Muscle of back (tissue), 3 donors: ENCODE measurements at regions not wholly inside any gene's neighbourhood (a gene's known extent, or its start where the extent isn't known, plus 50 kb on each side); places are given as distances from the start of the nearest gene placed in this dataset.
"Not testable (repeated sequence)": the region's sequence is repeated elsewhere in the genome, so short reads cannot be mapped to it uniquely, and the experiment has no call there.

Experiments
- DNase-seq, 3 donors: peaks; one replicate each; pipeline versions ENCODE4 v3.0.0 to v3.0.0-alpha.2; 2013

DNA sequence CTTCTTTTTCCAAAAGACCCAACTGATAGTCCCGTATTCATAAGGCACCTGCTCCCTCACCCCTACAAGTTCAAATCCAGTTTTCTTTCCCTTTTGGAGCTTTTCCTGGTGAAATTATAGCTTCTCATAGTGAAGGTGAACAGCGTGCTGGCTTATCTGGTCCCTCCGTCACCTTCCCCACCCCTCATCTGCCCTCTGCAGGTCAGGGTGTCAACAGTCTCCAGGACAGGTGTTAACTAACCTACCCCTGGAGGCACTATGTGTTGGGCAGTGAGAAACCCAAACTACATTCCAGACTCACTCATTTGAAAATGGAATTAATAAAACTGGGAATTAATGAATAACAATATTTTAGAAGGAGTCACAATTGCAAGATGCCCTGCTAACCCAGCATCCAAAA, 109.0 kb upstream of the TAS2R1 start:
- DNase-seq: no peak

DNA sequence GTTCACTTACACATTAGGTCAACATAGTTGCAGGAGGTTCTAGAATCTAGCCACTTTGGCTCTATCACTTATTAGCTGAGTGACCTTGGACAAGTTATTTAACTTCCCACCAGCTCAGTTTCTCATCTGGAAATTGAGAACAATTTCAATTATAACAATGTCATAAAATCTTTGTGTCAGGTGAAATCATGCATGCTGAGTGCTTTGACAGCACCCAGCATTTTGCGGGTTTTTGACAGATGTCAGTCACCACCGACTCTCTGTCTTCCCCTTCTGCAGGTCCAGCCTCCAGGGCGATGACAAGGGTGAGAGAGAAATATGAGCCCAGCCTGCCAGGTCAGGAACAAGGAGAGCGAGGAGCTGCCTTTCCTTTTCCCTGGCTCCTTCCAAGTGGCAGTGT, 107.1 kb upstream of the TAS2R1 start:
- no peak for DNase-seq

DNA sequence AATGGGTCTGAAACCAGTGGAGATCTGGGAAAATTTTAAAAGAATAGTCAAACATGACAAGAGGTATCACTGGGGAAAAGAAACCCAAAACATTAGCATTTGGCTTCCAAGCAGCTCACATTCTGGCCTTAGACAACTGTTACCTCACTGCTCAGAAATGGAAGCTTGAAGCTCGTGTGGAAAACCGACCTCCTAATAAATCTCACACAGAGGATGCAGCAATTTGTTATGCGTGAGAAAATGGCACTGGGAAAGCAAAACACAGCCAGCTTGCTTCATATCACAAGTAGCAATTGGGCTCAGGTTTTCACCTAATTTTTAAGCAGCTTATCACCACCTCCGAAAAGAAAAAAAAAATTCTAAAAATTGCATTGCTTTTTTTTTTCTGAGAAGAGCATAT, 103.3 kb upstream of the TAS2R1 start:
- peak; percentile 42 to 79 (median 70) for DNase-seq

- DNase-seq: no peak
Observed at GRCh38 chr5:9731159-9731558, 101.0 kb upstream of the TAS2R1 start.

DNA sequence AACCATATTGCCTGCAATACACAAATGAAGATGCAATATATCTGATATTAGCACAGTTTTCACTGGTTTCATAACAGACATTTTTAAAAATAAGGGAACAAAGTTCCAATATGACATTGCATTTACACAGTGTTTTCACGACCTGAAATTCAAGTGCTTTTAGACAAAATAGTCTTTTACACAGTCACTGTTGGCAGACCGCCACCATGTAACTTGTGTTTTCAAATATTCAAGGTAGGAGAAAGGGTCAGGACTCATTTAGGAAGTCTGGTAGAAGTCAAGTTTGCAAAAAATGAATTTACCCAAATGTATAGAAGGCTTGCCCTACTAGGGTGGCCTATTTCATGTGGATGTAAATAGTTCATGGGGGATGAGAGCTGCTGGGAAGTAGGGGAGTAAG, 98.1 kb upstream of the TAS2R1 start:
- no peak for DNase-seq

- DNase-seq: no peak
Observed at GRCh38 chr5:9726931-9727330, 96.8 kb upstream of the TAS2R1 start.

DNA sequence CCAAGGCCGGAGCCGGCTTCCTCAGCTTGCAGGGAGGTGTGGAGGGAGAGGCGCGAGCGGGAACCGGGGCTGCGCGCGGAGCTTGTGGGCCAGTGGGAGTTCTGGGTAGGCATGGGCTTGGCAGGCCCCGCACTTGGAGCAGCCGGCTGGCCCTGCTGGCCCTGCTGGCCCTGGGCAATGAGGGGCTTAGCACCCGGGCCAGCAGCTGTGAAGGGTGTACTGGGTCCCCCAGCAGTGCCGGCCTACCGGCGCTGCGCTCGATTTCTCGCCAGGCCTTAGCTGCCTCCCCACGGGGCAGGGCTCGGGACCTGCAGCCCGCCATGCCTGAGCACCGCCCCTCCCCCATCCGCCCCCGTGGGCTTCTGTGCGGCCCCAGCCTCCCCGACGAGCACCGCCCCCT, 95.1 kb upstream of the TAS2R1 start:
- DNase-seq: not testable (repeated sequence)

DNA sequence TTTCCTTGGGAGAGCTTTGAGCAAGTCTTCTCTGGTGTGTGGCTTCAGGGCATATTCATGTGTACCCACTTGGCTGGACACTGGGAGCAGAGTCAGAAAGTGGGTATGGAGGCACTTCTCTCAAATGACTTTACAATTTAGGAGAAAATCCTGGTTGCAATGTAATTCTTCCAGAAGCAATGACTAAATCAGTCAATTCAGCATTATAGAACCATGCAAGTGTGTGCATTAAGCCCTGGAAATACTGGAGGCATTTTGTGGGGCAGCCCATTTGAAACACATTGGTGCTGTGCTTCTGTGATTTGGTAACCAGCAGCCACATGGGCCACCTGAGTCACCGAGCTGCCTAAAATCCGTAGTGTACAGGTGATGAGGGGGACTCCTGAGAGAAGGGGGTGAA, 94.6 kb upstream of the TAS2R1 start:
- DNase-seq: no peak

- DNase-seq: no peak
Observed at GRCh38 chr5:9722601-9723180, 92.5 kb upstream of the TAS2R1 start.

DNA sequence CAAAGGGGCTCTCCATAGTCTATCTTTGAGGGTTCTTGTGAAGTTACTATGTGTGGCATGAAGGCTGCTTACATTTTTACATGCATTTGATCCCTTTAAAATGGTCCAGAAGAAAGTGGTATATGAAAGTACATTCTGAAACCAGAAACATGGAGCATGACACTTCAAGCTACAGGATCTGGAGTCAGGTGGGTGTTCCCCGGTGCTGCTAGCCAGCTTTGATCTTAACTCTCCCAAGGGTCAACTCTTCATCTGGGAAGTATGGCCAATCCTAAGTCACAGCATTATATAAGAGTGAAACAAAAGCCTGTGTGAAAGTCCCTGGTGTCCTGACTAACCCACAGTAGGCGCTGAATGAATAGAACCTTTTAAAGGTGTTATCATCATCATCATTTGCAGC, 91.0 kb upstream of the TAS2R1 start:
- no peak for DNase-seq

GRCh38 chr5:9720361-9720760, 90.2 kb upstream of the TAS2R1 start:
- DNase-seq: no peak

DNA sequence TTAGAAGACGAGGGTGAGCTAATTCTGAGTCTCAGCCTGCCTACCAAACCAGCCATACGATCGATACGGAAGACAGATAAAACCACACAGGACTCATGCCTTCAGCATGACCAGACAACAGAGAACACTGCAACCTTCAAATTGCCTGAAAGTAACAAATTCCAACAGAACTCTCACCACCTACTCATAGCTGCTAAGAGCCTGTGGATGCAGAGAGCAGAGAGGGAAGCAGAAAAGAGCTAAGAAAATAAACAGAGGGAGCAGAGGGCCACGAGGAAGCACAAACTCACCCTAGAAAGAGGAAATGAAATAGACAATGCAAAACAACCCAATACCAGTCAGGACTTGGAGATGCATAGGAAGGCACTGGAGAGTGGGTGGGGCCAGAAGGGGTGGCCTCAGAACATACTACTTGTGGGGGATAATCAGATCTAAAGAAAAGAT, 86.7 kb upstream of the TAS2R1 start:
- DNase-seq: peak in 1 of 3 donors; percentile 58

DNA sequence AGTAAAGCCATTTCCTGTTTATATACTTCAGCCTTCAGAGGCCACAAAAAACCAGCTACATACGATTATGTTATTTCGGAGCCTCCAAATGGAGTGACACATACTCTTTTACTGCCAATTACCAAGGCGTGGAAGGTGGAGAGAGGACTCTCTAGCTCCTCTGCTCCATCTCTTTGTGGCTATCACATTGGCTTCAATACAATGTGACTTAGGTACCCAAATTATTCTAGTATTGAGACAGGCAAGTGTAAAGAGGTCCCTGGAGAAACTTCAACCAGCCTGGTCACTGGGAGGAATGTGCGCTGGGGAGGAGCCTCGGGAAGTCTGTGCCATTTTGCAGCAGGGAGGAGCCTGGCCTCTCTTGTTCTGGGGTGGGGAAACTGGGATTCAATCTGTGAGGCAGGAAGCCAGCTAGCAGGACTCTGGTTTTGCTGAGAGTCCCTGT, 85.8 kb upstream of the TAS2R1 start:
- peak in 2 of 3 donors; percentile 27 to 65 for DNase-seq

GRCh38 chr5:9713959-9714586, 83.9 kb upstream of the TAS2R1 start:
- DNase-seq: peak in 1 of 3 donors; percentile 36

GRCh38 chr5:9713356-9713755, 83.2 kb upstream of the TAS2R1 start:
- peak; percentile 68 to 90 (median 75) for DNase-seq

DNA sequence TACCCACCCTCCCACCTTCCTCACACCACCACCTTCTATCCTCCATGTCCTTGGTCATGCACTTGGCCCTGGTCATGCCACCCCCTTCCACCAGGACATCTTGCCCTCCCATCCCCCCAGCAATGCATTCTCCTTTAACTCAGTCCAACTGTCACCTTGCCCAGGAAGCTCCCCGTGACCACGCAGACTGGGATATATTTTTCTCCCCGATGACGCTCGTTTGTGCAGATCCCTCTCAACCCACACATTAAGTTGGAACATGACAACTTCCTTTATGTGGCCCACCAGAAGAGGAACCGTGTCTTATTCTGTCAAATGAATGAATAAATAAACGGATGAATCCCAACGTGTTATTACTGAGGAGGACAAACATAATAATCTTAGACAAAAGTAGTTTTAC, 82.8 kb upstream of the TAS2R1 start:
- DNase-seq: peak in 2 of 3 donors; percentile 30 to 66

DNA sequence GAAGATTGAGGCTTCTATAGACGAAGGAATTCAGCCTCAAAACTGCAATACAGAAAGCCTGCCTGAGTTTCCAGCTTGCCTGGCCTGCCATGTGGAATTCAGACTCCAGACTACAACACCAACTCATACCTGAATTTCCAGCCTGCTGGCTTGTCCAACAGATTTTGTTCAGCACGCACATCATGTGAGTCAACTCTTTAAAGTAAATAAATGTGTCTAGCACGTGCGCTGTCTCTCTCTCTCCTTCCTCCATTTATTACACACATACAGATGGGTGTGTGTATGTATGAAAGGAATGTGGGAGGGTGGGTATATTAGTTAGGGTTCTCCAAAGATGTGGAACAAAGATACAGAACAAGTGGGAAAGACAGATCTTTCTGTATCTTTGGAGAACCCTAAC, 82.4 kb upstream of the TAS2R1 start:
- DNase-seq: peak in 2 of 3 donors; percentile 23 to 82

GRCh38 chr5:9710069-9710468, 79.9 kb upstream of the TAS2R1 start:
- no peak for DNase-seq

DNA sequence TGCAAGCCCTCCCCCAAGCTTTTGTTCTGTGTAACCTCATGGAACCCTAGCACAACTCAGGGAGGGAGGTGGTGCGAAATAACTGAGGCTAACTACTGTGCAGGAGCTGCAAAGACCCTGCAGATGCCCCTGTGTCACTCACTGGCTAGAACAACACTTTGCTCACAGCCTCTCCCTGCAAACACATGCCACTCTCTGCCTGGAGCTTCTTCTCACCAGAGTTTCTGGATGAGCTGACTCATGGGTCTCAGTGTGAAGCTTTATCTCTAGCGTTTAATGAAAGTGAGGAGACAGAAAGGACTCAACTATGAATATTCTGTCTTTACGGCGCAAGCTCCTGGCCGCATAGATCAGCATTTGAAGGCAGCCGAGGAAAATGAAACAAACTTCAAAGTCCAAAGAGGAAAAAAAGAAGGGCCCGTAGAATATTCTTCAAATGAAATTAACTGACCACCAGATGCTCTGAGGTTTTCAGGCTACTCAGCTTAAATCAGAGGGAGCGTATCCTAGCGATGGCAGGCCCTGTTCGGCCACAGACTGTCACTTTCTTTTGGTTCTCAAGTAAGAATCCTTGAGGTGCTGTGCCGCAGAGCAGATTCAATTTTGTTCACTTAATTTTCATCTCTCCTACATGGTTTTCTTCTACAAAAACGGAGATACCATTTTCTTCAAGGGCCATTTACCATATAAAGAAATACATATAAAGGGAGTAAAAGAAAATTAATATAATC, 77.7 kb upstream of the TAS2R1 start:
- no peak for DNase-seq

- no peak for DNase-seq
Observed at GRCh38 chr5:9699681-9700080, 69.5 kb upstream of the TAS2R1 start.

DNA sequence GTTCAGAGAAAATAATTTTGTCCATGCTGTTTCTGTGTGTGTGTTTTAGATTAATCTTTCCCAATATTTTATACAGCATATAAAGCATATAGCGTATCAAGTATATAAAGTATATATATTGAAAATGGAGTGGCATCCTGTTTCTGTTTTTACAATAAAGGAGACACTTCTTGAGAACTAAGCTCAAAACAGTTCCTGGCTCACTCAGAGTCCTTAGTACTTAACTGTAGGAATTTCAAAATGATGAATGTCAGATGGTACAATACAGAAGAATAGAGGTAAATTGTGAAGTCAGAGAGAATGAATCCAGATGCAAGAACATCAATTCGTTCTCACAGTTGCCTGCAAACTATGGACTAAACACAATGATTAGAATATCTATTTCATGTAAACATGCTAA, 68.7 kb upstream of the TAS2R1 start:
- DNase-seq: no peak

DNA sequence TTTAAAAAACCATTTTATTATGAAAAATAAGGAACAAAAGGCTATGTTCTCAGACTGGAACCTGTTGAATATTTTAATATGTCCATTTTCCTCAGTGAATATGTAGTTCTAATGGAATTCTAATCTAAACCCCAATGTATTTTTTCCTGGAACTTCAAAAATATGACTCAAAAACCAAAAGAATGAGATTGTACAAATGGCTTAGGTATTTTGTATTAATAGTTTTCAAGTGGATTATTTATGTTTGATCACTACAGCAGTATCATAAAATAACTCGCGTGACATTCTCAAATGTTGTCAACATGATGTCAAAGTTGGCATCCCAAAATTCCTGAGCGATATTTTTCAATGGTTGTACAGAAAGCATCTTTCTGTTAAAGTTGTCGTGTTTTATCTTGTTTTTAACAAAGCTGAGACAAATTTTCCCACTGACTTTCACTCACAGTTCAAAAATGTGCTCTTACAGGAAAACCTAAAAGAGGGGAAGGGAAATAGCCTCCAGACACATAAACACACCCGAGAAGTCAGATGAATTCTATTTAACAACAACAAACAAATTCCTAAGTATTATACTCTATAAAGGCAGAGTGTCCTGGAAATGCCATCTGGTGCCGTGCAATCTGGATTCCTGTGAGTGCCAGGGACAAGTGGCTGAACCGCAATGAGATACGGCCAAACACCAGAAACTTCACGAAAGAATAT, 68.1 kb upstream of the TAS2R1 start:
- no peak for DNase-seq

- DNase-seq: no peak
Observed at GRCh38 chr5:9692576-9692975, 62.4 kb upstream of the TAS2R1 start.
